ENCODE measurements at regions not wholly inside any gene's neighbourhood (a gene's known extent, or its start where the extent isn't known, plus 50 kb on each side); places are given as distances from the start of the nearest gene placed in this dataset.

GRCh38 chr18:57970356-57971095, 73.5 kb upstream of the NEDD4L start:
- Histone ChIP-seq H3K36me3 (ENCODE audit: insufficient read depth) (no peaks in the 10 kb centered on the region), H3K27ac (no peak overlapping the region), H3K4me3 (IDR thresholded peaks at IDR 0.05; ENCODE audit: insufficient read depth, low read depth, low read length) (no peak overlapping the region), H3K9ac (no peak overlapping the region), H4K20me1 (ENCODE audit: insufficient read depth) (no peaks in the 10 kb centered on the region), H3K4me2 (no peak overlapping the region), H2AFZ (ENCODE audit: low read depth) (no peak overlapping the region), H3K4me1 (ENCODE audit: low read depth, poor library complexity, severe bottlenecking) (no peaks in the 10 kb centered on the region), H3K79me2 (ENCODE audit: insufficient read depth, low read depth) (no peaks in the 10 kb centered on the region), H3K27me3 (ENCODE audit: insufficient read depth, low read depth) (no peaks in the 10 kb centered on the region)
- TF ChIP-seq CTCF (conservative IDR thresholded peaks at IDR 0.05; ENCODE audit: low read depth, low read length): peak; percentile 76

GRCh38 chr18:57969824-57970223, 74.2 kb upstream of the NEDD4L start:
- Histone ChIP-seq H3K79me2 (ENCODE audit: insufficient read depth, low read depth) (no peaks in the 10 kb centered on the region), H3K27ac (no peak overlapping the region), H3K4me3 (IDR thresholded peaks at IDR 0.05; ENCODE audit: insufficient read depth, low read depth, low read length) (no peak overlapping the region), H3K9ac (no peak overlapping the region), H3K4me2 (no peak overlapping the region), H2AFZ (ENCODE audit: low read depth) (no peak overlapping the region), H3K4me1 (ENCODE audit: low read depth, poor library complexity, severe bottlenecking) (no peaks in the 10 kb centered on the region), H4K20me1 (ENCODE audit: insufficient read depth) (no peaks in the 10 kb centered on the region), H3K36me3 (ENCODE audit: insufficient read depth) (no peaks in the 10 kb centered on the region), H3K27me3 (ENCODE audit: insufficient read depth, low read depth) (no peaks in the 10 kb centered on the region)
- no peak for TF ChIP-seq CTCF (conservative IDR thresholded peaks at IDR 0.05; ENCODE audit: low read depth, low read length)

- Histone ChIP-seq H3K9ac (no peak overlapping the region), H3K36me3 (ENCODE audit: insufficient read depth) (no peaks in the 10 kb centered on the region), H3K27ac (no peak overlapping the region), H3K4me3 (IDR thresholded peaks at IDR 0.05; ENCODE audit: insufficient read depth, low read depth, low read length) (no peak overlapping the region), H2AFZ (ENCODE audit: low read depth) (no peak overlapping the region), H3K4me2 (no peak overlapping the region), H3K27me3 (ENCODE audit: insufficient read depth, low read depth) (no peaks in the 10 kb centered on the region), H3K79me2 (ENCODE audit: insufficient read depth, low read depth) (no peaks in the 10 kb centered on the region), H3K4me1 (ENCODE audit: low read depth, poor library complexity, severe bottlenecking) (peaks cover 4% of the 10 kb centered on the region), H4K20me1 (ENCODE audit: insufficient read depth) (no peaks in the 10 kb centered on the region)
- TF ChIP-seq CTCF (conservative IDR thresholded peaks at IDR 0.05; ENCODE audit: low read depth, low read length): no peak
These were observed 78.8 kb upstream of the NEDD4L start for GRCh38 chr18:57965246-57965645.

- H4K20me1 ChIP-seq (ENCODE audit: insufficient read depth): no peaks in the 10 kb centered on the region
- H3K36me3 ChIP-seq (ENCODE audit: insufficient read depth): no peaks in the 10 kb centered on the region
- no peak overlapping the region for H3K4me2 ChIP-seq
- H3K27ac ChIP-seq: no peak overlapping the region
- no peak overlapping the region for H2AFZ ChIP-seq (ENCODE audit: low read depth)
- H3K27me3 ChIP-seq (ENCODE audit: insufficient read depth, low read depth): no peaks in the 10 kb centered on the region
- peaks cover 4% of the 10 kb centered on the region for H3K4me1 ChIP-seq (ENCODE audit: low read depth, poor library complexity, severe bottlenecking)
- no peaks in the 10 kb centered on the region for H3K79me2 ChIP-seq (ENCODE audit: insufficient read depth, low read depth)
- H3K4me3 ChIP-seq (IDR thresholded peaks at IDR 0.05; ENCODE audit: insufficient read depth, low read depth, low read length): no peak overlapping the region
- no peak overlapping the region for H3K9ac ChIP-seq
- TF ChIP-seq CTCF (conservative IDR thresholded peaks at IDR 0.05; ENCODE audit: low read depth, low read length): no peak
These were observed 82.0 kb upstream of the NEDD4L start for GRCh38 chr18:57961876-57962505.

Measured in KMS-11 (cell line).